ENCODE measurements at regions not wholly inside any gene's neighbourhood (a gene's known extent, or its start where the extent isn't known, plus 50 kb on each side); places are given as distances from the start of the nearest gene placed in this dataset.

- H3K27ac ChIP-seq = no peak overlapping the region
- H3K4me3 ChIP-seq = no peak overlapping the region
- no peaks in the 10 kb centered on the region for H3K36me3 ChIP-seq (ENCODE audit: insufficient read depth, low read length)
- H3K9me3 ChIP-seq (ENCODE audit: low read depth, low read length) = no peaks in the 10 kb centered on the region
- no peak for TF ChIP-seq FOXP2 (optimal IDR thresholded peaks at IDR 0.05; ENCODE audit: control extremely low read depth, extremely low read length, insufficient read depth)
- TF ChIP-seq POLR2AphosphoS5 (IDR thresholded peaks at IDR 0.05; ENCODE audit: borderline replicate concordance, low read depth, low read length) = no peak
- TF ChIP-seq EZH2 (IDR thresholded peaks at IDR 0.05) = no peak
- H3K9ac ChIP-seq (ENCODE audit: insufficient read length) = no peak overlapping the region
- DNase-seq (ENCODE audit: low read depth, low spot score) = no peak
Measured at GRCh38 chr1:63033211-63033610, 249.3 kb downstream of the ATG4C start.

- Histone ChIP-seq H3K9me3 (ENCODE audit: low read depth, low read length) (no peaks in the 10 kb centered on the region), H3K36me3 (ENCODE audit: insufficient read depth, low read length) (no peaks in the 10 kb centered on the region), H3K9ac (ENCODE audit: insufficient read length) (no peak overlapping the region), H3K4me3 (no peak overlapping the region), H3K27ac (no peak overlapping the region)
- no peak for TF ChIP-seq EZH2 (IDR thresholded peaks at IDR 0.05)
- TF ChIP-seq FOXP2 (optimal IDR thresholded peaks at IDR 0.05; ENCODE audit: control extremely low read depth, extremely low read length, insufficient read depth) = no peak
- no peak for TF ChIP-seq POLR2AphosphoS5 (IDR thresholded peaks at IDR 0.05; ENCODE audit: borderline replicate concordance, low read depth, low read length)
- no peak for DNase-seq (ENCODE audit: low read depth, low spot score)
Measured at GRCh38 chr1:63034256-63034655, 250.3 kb downstream of the ATG4C start.

DNA sequence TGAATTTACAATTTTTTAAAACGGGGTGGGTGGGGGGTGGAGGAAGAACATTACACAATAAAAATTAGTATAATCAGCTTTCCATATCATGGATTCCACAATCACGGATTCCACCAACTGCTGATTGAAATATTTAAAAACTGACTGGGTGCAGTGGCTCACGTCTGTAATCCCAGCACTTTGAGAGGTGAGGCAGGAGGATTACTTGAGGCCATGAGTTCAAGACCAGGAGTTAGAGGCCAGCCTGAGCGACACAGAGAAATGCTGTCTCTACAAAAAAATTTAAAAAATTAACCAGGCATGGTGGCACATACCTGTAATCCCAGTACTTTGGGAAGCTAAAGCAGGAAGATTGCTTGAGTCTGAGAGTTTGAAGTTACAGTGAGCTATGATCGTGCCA is 254.7 kb downstream of the ATG4C start:
- H3K36me3 ChIP-seq (ENCODE audit: insufficient read depth, low read length) = no peaks in the 10 kb centered on the region
- no peak overlapping the region for H3K27ac ChIP-seq
- H3K9me3 ChIP-seq (ENCODE audit: low read depth, low read length) = no peaks in the 10 kb centered on the region
- no peak for DNase-seq (ENCODE audit: low read depth, low spot score)
- TF ChIP-seq POLR2AphosphoS5 (IDR thresholded peaks at IDR 0.05; ENCODE audit: borderline replicate concordance, low read depth, low read length) = no peak
- no peak for TF ChIP-seq FOXP2 (optimal IDR thresholded peaks at IDR 0.05; ENCODE audit: control extremely low read depth, extremely low read length, insufficient read depth)
- no peak for TF ChIP-seq EZH2 (IDR thresholded peaks at IDR 0.05)
- no peak overlapping the region for H3K9ac ChIP-seq (ENCODE audit: insufficient read length)
- H3K4me3 ChIP-seq = no peak overlapping the region

GRCh38 chr1:63041660-63042059 is 257.7 kb downstream of the ATG4C start:
- no peak for DNase-seq (ENCODE audit: low read depth, low spot score)
- H3K4me3 ChIP-seq = no peak overlapping the region
- H3K36me3 ChIP-seq (ENCODE audit: insufficient read depth, low read length) = no peaks in the 10 kb centered on the region
- TF ChIP-seq FOXP2 (optimal IDR thresholded peaks at IDR 0.05; ENCODE audit: control extremely low read depth, extremely low read length, insufficient read depth) (no peak), POLR2AphosphoS5 (IDR thresholded peaks at IDR 0.05; ENCODE audit: borderline replicate concordance, low read depth, low read length) (no peak), EZH2 (IDR thresholded peaks at IDR 0.05) (no peak)
- no peak overlapping the region for H3K27ac ChIP-seq
- no peak overlapping the region for H3K9ac ChIP-seq (ENCODE audit: insufficient read length)
- H3K9me3 ChIP-seq (ENCODE audit: low read depth, low read length) = no peaks in the 10 kb centered on the region

GRCh38 chr1:63042278-63042677 is 258.3 kb downstream of the ATG4C start:
- Histone ChIP-seq H3K27ac (no peak overlapping the region), H3K9me3 (ENCODE audit: low read depth, low read length) (no peaks in the 10 kb centered on the region), H3K36me3 (ENCODE audit: insufficient read depth, low read length) (no peaks in the 10 kb centered on the region), H3K4me3 (no peak overlapping the region), H3K9ac (ENCODE audit: insufficient read length) (no peak overlapping the region)
- TF ChIP-seq POLR2AphosphoS5 (IDR thresholded peaks at IDR 0.05; ENCODE audit: borderline replicate concordance, low read depth, low read length) = no peak
- no peak for TF ChIP-seq EZH2 (IDR thresholded peaks at IDR 0.05)
- no peak for TF ChIP-seq FOXP2 (optimal IDR thresholded peaks at IDR 0.05; ENCODE audit: control extremely low read depth, extremely low read length, insufficient read depth)
- DNase-seq (ENCODE audit: low read depth, low spot score) = no peak

- TF ChIP-seq POLR2AphosphoS5 (IDR thresholded peaks at IDR 0.05; ENCODE audit: borderline replicate concordance, low read depth, low read length) (no peak), EZH2 (IDR thresholded peaks at IDR 0.05) (no peak), FOXP2 (optimal IDR thresholded peaks at IDR 0.05; ENCODE audit: control extremely low read depth, extremely low read length, insufficient read depth) (no peak)
- no peak overlapping the region for H3K27ac ChIP-seq
- no peaks in the 10 kb centered on the region for H3K36me3 ChIP-seq (ENCODE audit: insufficient read depth, low read length)
- DNase-seq (ENCODE audit: low read depth, low spot score) = no peak
- H3K4me3 ChIP-seq = no peak overlapping the region
- H3K9ac ChIP-seq (ENCODE audit: insufficient read length) = no peak overlapping the region
- no peaks in the 10 kb centered on the region for H3K9me3 ChIP-seq (ENCODE audit: low read depth, low read length)
Measured at GRCh38 chr1:63046539-63046938, 262.6 kb downstream of the ATG4C start.

DNA sequence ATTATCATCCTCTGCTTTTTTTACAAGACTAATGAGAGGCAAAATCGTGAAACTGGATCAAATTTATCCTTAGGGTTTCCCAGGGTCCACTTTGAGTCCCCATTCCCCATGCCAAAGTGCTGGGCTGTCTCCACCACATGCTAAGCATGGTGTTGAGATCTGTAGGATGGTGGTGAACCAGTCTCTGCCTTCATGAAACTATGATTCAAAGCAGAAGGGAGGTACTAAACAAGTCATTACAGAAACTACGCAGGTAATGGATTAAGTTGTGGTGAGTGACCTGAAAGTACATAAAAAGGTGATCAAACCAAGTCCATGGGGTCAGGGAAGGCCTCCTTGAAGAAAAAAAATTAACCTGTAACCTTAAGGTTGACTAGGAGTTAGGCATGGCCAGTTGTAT is 265.2 kb downstream of the ATG4C start:
- no peak for TF ChIP-seq FOXP2 (optimal IDR thresholded peaks at IDR 0.05; ENCODE audit: control extremely low read depth, extremely low read length, insufficient read depth)
- TF ChIP-seq EZH2 (IDR thresholded peaks at IDR 0.05) = no peak
- TF ChIP-seq POLR2AphosphoS5 (IDR thresholded peaks at IDR 0.05; ENCODE audit: borderline replicate concordance, low read depth, low read length) = no peak
- H3K4me3 ChIP-seq = no peak overlapping the region
- H3K36me3 ChIP-seq (ENCODE audit: insufficient read depth, low read length) = no peaks in the 10 kb centered on the region
- H3K9ac ChIP-seq (ENCODE audit: insufficient read length) = no peak overlapping the region
- H3K9me3 ChIP-seq (ENCODE audit: low read depth, low read length) = no peaks in the 10 kb centered on the region
- DNase-seq (ENCODE audit: low read depth, low spot score) = no peak
- no peak overlapping the region for H3K27ac ChIP-seq

DNA sequence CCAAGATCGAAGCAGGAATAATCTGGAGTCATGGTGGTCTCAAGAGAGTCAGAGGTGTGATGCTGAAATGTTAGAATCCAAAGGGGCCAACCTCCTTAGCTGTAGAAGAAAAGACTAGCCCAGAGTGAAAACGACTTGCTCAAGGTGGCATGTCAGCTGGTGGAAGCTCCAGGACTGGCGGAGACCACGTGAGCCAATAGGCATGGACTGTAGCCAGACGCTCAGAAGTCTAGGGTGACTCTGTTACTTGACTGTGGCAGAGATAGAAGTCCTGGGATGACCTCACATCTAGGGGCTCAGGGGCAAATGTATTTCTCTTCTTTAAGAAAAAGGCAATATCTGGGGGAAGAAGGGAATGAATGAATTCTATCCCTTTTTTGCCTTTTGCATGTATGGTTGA is 267.4 kb downstream of the ATG4C start:
- no peak overlapping the region for H3K9ac ChIP-seq (ENCODE audit: insufficient read length)
- no peak for DNase-seq (ENCODE audit: low read depth, low spot score)
- H3K4me3 ChIP-seq = no peak overlapping the region
- no peaks in the 10 kb centered on the region for H3K36me3 ChIP-seq (ENCODE audit: insufficient read depth, low read length)
- H3K9me3 ChIP-seq (ENCODE audit: low read depth, low read length) = no peaks in the 10 kb centered on the region
- TF ChIP-seq EZH2 (IDR thresholded peaks at IDR 0.05) = no peak
- TF ChIP-seq POLR2AphosphoS5 (IDR thresholded peaks at IDR 0.05; ENCODE audit: borderline replicate concordance, low read depth, low read length) = no peak
- no peak for TF ChIP-seq FOXP2 (optimal IDR thresholded peaks at IDR 0.05; ENCODE audit: control extremely low read depth, extremely low read length, insufficient read depth)
- no peak overlapping the region for H3K27ac ChIP-seq

GRCh38 chr1:63051886-63052285 is 268.0 kb downstream of the ATG4C start:
- DNase-seq (ENCODE audit: low read depth, low spot score) = no peak
- no peaks in the 10 kb centered on the region for H3K9me3 ChIP-seq (ENCODE audit: low read depth, low read length)
- no peaks in the 10 kb centered on the region for H3K36me3 ChIP-seq (ENCODE audit: insufficient read depth, low read length)
- no peak overlapping the region for H3K27ac ChIP-seq
- H3K9ac ChIP-seq (ENCODE audit: insufficient read length) = no peak overlapping the region
- no peak for TF ChIP-seq EZH2 (IDR thresholded peaks at IDR 0.05)
- TF ChIP-seq FOXP2 (optimal IDR thresholded peaks at IDR 0.05; ENCODE audit: control extremely low read depth, extremely low read length, insufficient read depth) = no peak
- no peak for TF ChIP-seq POLR2AphosphoS5 (IDR thresholded peaks at IDR 0.05; ENCODE audit: borderline replicate concordance, low read depth, low read length)
- H3K4me3 ChIP-seq = no peak overlapping the region

All from SK-N-MC (cell line).